ENCODE measurements at regions not wholly inside any gene's neighbourhood (a gene's known extent, or its start where the extent isn't known, plus 50 kb on each side); places are given as distances from the start of the nearest gene placed in this dataset.

DNA sequence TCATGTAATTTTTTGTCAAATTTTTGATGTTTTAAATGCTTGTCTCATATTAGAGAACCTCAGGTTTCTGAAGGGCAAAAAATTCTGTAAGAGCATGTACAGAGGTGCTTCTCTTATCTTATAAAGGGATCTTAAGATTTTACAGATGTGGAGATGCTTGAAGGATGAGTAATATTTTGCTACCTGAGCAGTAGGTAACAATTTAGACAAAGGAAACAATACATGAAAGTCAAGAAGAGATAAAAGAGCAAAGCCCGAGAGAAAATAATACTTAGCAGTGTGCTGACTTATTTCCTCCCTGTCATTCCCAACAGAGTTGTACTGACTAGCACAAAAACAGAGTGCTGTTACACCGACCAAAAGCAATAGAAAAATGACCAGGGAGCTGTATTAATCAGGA, 98.1 kb upstream of the PTPRR start:
- TF ChIP-seq, protein P1, sequence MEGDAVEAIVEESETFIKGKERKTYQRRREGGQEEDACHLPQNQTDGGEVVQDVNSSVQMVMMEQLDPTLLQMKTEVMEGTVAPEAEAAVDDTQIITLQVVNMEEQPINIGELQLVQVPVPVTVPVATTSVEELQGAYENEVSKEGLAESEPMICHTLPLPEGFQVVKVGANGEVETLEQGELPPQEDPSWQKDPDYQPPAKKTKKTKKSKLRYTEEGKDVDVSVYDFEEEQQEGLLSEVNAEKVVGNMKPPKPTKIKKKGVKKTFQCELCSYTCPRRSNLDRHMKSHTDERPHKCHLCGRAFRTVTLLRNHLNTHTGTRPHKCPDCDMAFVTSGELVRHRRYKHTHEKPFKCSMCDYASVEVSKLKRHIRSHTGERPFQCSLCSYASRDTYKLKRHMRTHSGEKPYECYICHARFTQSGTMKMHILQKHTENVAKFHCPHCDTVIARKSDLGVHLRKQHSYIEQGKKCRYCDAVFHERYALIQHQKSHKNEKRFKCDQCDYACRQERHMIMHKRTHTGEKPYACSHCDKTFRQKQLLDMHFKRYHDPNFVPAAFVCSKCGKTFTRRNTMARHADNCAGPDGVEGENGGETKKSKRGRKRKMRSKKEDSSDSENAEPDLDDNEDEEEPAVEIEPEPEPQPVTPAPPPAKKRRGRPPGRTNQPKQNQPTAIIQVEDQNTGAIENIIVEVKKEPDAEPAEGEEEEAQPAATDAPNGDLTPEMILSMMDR (IDR thresholded peaks at IDR 0.05): no peak
- no peaks in the 10 kb centered on the region for H3K4me1 ChIP-seq
- no peak for ATAC-seq
- H3K9me3 ChIP-seq: no peaks in the 10 kb centered on the region
- no peak overlapping the region for H3K4me3 ChIP-seq
- no peak overlapping the region for H3K27ac ChIP-seq
- intact Hi-C loops (cut with DNase I): no loop called here
- no peak for DNase-seq
- H3K36me3 ChIP-seq (ENCODE audit: insufficient read depth in 1 of 2, low read depth in 1 of 2): no peaks in the 10 kb centered on the region
- 72 to 78% (median 75%) methylated on average over 2 of the region's 2 CpGs for WGBS, 3 donors
- H3K27me3 ChIP-seq (ENCODE audit: insufficient read depth in 3 of 3, low read length in 2 of 3): no peaks in the 10 kb centered on the region

DNA sequence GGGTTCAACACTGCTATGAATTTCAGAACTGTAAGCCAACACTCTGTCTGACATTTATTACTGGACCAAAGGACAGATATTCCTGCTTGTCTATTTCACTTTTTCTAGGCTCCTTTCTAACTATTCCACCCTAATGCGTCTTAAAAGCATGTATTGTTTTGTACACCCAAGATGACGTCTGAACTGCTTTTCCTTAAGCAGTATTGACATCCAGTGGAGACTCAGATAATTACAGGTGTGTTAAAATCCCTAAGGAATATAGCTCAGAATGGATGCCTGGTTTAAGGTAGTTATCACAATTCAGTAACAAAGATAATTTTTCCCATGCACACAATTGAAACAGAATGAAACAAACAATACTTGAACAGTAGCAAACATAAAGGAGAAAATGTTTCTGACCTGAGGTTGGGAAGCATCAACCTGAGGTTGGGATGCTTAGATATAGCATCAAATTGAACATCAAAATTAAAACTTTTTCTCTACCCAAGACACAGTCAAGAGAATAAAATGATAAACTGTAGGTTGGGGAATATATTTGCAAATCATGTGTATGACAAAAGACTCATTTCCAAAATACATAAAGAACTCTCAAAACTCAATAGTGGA, 93.7 kb upstream of the PTPRR start:
- Histone ChIP-seq H3K36me3 (ENCODE audit: insufficient read depth in 1 of 2, low read depth in 1 of 2) (no peaks in the 10 kb centered on the region), H3K9me3 (no peaks in the 10 kb centered on the region), H3K27me3 (ENCODE audit: insufficient read depth in 3 of 3, low read length in 2 of 3) (no peaks in the 10 kb centered on the region), H3K27ac (no peak overlapping the region), H3K4me1 (no peaks in the 10 kb centered on the region), H3K4me3 (no peak overlapping the region)
- WGBS, 3 donors: 14 to 18% (median 16%) methylated on average over 2 of the region's 2 CpGs
- TF ChIP-seq, protein P1 (IDR thresholded peaks at IDR 0.05): peak; percentile 24
- intact Hi-C loops (cut with DNase I): no loop called here
- no peak for DNase-seq
- ATAC-seq: no peak

DNA sequence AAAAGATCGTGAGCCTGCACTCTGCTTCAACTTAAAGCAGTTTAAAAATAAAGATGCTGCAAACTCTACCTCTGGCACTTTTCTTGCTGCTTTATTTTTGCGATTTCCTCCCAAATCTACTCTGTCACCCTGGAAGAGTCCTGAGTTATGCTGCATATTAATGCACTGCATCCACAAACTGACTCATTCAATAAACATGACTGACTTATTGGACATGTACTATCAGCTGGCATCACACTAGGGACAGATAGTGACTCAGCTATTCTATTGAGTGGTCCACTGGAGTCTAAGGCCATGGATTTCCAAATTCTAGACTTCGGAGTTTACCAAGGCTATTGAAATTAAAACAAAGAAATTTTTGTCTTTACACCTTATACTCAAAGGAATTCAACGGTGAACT, 90.7 kb upstream of the PTPRR start:
- H3K36me3 ChIP-seq (ENCODE audit: insufficient read depth in 1 of 2, low read depth in 1 of 2): no peaks in the 10 kb centered on the region
- DNase-seq (no peak), ATAC-seq (no peak)
- intact Hi-C loops (cut with DNase I): no loop called here
- no peaks in the 10 kb centered on the region for H3K27me3 ChIP-seq (ENCODE audit: insufficient read depth in 3 of 3, low read length in 2 of 3)
- H3K4me3 ChIP-seq: no peak overlapping the region
- TF ChIP-seq, protein P1 (IDR thresholded peaks at IDR 0.05): no peak
- WGBS, 3 donors: 76 to 86% (median 84%) methylated on average over 4 of the region's 4 CpGs
- no peaks in the 10 kb centered on the region for H3K4me1 ChIP-seq
- no peaks in the 10 kb centered on the region for H3K9me3 ChIP-seq
- no peak overlapping the region for H3K27ac ChIP-seq

DNA sequence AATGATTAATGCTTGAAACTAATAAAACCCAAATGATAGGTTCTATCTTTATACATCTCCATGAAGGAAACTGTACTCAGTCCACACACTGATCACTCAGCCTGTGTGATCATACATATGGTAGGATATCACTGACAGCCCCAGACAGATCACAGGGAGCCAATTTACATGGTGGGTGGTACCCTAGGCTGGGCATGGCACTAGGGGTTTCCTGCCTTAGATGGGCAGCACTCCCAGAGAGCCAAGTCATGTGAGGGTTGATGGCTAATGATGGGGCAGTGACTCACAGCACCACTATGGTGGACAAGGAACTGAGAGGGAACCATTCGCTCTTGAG, 89.6 kb upstream of the PTPRR start:
- no peak for DNase-seq
- ATAC-seq: no peak
- TF ChIP-seq, protein P1 (IDR thresholded peaks at IDR 0.05): no peak
- Histone ChIP-seq H3K4me3 (no peak overlapping the region), H3K4me1 (no peaks in the 10 kb centered on the region), H3K27me3 (ENCODE audit: insufficient read depth in 3 of 3, low read length in 2 of 3) (no peaks in the 10 kb centered on the region), H3K36me3 (ENCODE audit: insufficient read depth in 1 of 2, low read depth in 1 of 2) (no peaks in the 10 kb centered on the region), H3K9me3 (no peaks in the 10 kb centered on the region), H3K27ac (no peak overlapping the region)
- 93 to 96% (median 95%) methylated on average over 1 of the region's 1 CpG for WGBS, 3 donors
- intact Hi-C loops (cut with DNase I): no loop called here

DNA sequence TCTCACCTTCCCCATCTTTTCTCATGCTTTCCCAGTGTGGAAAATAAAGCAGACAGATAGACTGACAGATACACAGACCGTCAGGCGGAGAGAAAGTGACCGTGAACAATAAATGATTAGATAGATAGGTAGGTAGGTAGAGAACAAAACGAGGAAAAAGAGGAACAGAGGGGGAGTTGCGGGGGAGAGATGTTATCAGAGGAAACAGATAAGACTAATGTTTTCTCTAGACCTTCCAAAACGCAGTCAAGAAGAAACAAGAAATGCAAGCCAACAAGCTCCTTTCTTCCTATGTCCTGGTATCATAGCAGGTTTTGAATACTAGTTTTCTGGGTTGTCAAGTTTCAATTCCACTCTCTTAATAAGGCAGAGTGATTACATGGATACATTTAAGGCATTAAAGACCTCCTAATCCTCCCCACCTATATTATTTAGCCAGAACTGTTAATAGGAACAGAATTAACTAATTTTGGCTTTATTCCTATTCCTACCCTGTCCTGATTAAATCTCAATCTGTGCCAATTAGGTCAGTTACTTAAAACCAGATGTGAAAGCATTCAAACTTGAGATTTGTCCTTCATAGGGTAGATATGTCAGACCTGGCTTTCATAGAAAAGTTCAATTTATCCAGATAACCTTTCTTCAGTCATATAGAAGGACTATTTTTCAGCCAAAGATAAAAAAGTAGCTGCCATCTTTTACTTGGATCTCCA, 89.0 kb upstream of the PTPRR start:
- no peak for ATAC-seq
- 69 to 79% (median 74%) methylated on average over 6 of the region's 6 CpGs for WGBS, 3 donors
- Histone ChIP-seq H3K4me1 (no peaks in the 10 kb centered on the region), H3K36me3 (ENCODE audit: insufficient read depth in 1 of 2, low read depth in 1 of 2) (no peaks in the 10 kb centered on the region), H3K27me3 (ENCODE audit: insufficient read depth in 3 of 3, low read length in 2 of 3) (no peaks in the 10 kb centered on the region), H3K4me3 (no peak overlapping the region), H3K9me3 (no peaks in the 10 kb centered on the region), H3K27ac (no peak overlapping the region)
- TF ChIP-seq, protein P1 (IDR thresholded peaks at IDR 0.05): no peak
- intact Hi-C loops (cut with DNase I): no loop called here
- no peak for DNase-seq

Measured in psoas muscle (tissue), 7 donors.